Vagina (tissue), 2 donors: ENCODE measurements at regions not wholly inside any gene's neighbourhood (a gene's known extent, or its start where the extent isn't known, plus 50 kb on each side); places are given as distances from the start of the nearest gene placed in this dataset.

ENCODE experiments used
- CTCF ChIP-seq, 3 experiments: fragments of 450-650 bp in 2 of 3; fragments of 200-600 bp in 1 of 3; sonication (generic) in 1 of 3; IDR thresholded peaks; one replicate each; pipeline ENCODE4 v1.5.1; 2017 to 2019; ENCODE audit warnings: antibody characterized with exemption in 3 of 3, mild to moderate bottlenecking in 2 of 3, moderate library complexity in 2 of 3
- POLR2A ChIP-seq, 2 donors: fragments of 450-650 bp; IDR thresholded peaks; one replicate each; pipeline ENCODE4 v1.6.1; 2017; ENCODE audit warnings: antibody characterized with exemption in 2 of 2, mild to moderate bottlenecking in 2 of 2, moderate library complexity in 2 of 2
- POLR2AphosphoS5 ChIP-seq, 2 donors: sonication (generic); formaldehyde crosslinking; IDR thresholded peaks; one replicate each; pipeline ENCODE4 v1.9.0; 2017; ENCODE audit warnings: antibody characterized with exemption in 2 of 2, mild to moderate bottlenecking in 2 of 2, low read depth in 1 of 2; ENCODE audit not compliant: insufficient read depth in 1 of 2

- TF ChIP-seq CTCF (IDR thresholded peaks at IDR 0.05) (no peak), POLR2AphosphoS5 (IDR thresholded peaks at IDR 0.05; ENCODE audit: insufficient read depth in 1 of 2, low read depth in 1 of 2) (peak in 1 of 2 donors; percentile 17), POLR2A (IDR thresholded peaks at IDR 0.05) (no peak)
Measured at GRCh38 chr6:19691465-19692167, 145.6 kb upstream of the ID4 start.
